HG03196 (cell line): ENCODE measurements at regions not wholly inside any gene's neighbourhood (a gene's known extent, or its start where the extent isn't known, plus 50 kb on each side); places are given as distances from the start of the nearest gene placed in this dataset.

Experiments
- ATAC-seq: cut with Tn5 transposase; IDR thresholded peaks from one replicate; pipeline ENCODE4 v1.9.1; 2021; ENCODE audit not compliant: unreplicated experiment

DNA sequence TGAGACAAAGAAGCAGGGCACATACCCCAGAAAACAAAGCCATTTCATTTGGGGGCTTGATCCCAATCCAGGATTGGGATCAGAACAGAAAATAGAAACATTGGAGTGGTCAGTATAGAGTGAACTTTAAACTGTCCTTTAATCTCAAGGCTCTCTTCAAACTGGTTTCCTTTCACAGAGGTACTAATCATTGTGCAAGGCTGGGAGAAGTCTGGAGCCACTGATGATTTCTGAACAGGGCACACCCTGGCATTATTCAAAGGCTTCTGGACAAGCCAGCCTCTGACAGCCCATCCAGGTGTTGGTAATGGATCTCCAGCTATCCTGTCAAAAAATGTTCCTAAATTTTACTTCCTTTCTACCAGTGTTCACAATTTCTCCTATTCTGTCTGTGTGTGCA, 244.5 kb downstream of the DDX3Y start:
- no peak for ATAC-seq

DNA sequence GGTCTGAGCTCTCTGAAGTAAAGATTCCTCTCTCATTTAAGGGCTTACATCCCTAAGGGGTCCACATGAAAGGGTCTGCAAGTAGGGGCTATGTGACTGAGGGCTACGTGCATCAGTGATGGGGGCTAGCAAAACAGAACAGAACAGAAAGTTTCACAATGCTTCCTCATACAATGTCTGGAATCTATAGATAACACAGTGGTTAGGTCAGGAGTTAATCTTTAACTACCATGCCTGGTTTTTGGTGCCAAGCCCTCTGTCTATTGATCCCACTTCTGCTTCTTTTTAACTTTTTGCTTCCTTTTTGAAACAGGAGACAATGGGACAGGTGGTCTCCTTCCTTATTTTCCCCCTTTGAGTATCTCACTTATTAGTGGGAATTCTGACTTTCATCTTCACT, 263.0 kb downstream of the DDX3Y start:
- no peak for ATAC-seq

- no peak for ATAC-seq
These were observed 263.6 kb downstream of the DDX3Y start for GRCh38 chrY:13168257-13168656.
